Upper lobe of left lung (tissue), 4 donors: ENCODE measurements at regions not wholly inside any gene's neighbourhood (a gene's known extent, or its start where the extent isn't known, plus 50 kb on each side); places are given as distances from the start of the nearest gene placed in this dataset.

ENCODE experiments used
- EP300 ChIP-seq, 4 donors: sonication (generic); formaldehyde crosslinking; IDR thresholded peaks; one replicate each; pipeline ENCODE4 v1.5.1; 2017; ENCODE audit warnings: antibody characterized with exemption in 4 of 4, control low read depth in 2 of 4
- POLR2A ChIP-seq, 4 donors: fragments of 450-650 bp; IDR thresholded peaks; one replicate each; pipeline ENCODE4 v1.5.1; 2016 to 2017; ENCODE audit warnings: antibody characterized with exemption in 4 of 4, mild to moderate bottlenecking in 2 of 4
- POLR2AphosphoS5 ChIP-seq, 2 donors: sonication (generic); formaldehyde crosslinking; IDR thresholded peaks; one replicate each; pipeline ENCODE4 v1.5.1; 2017; ENCODE audit warnings: antibody characterized with exemption in 2 of 2
- TF ChIP-seq, protein P1 (sequence below), 6 experiments: fragments of 450-650 bp in 4 of 6; fragments of 200-600 bp in 2 of 6; sonication (generic) in 2 of 6; IDR thresholded peaks; one replicate each; pipeline ENCODE4 v1.5.1; 2016 to 2019; ENCODE audit warnings: antibody characterized with exemption in 6 of 6

DNA sequence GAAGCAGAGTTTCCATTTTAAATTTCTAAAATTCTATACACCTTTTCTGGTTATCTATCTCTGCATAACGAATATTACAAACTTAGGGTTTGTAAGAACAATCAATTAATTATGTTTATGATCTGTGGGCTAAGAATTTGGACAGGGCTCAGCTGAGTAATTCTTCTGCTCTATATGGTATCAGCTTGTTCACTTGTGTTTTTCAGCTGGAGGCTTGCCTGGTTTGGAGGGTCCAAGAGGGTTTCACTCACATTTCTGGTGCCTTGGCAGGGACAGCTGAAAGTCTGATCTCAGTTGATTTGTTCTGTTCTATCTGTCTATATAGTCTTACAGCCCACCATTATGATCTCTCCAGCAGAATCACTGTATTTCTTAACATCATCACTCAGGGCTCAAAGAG, 57.8 kb upstream of the ADGRA3 start:
- TF ChIP-seq, protein P1, sequence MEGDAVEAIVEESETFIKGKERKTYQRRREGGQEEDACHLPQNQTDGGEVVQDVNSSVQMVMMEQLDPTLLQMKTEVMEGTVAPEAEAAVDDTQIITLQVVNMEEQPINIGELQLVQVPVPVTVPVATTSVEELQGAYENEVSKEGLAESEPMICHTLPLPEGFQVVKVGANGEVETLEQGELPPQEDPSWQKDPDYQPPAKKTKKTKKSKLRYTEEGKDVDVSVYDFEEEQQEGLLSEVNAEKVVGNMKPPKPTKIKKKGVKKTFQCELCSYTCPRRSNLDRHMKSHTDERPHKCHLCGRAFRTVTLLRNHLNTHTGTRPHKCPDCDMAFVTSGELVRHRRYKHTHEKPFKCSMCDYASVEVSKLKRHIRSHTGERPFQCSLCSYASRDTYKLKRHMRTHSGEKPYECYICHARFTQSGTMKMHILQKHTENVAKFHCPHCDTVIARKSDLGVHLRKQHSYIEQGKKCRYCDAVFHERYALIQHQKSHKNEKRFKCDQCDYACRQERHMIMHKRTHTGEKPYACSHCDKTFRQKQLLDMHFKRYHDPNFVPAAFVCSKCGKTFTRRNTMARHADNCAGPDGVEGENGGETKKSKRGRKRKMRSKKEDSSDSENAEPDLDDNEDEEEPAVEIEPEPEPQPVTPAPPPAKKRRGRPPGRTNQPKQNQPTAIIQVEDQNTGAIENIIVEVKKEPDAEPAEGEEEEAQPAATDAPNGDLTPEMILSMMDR (IDR thresholded peaks at IDR 0.05): no peak
- TF ChIP-seq POLR2AphosphoS5 (IDR thresholded peaks at IDR 0.05): no peak
- TF ChIP-seq EP300 (IDR thresholded peaks at IDR 0.05): no peak
- TF ChIP-seq POLR2A (IDR thresholded peaks at IDR 0.05): no peak
